ENCODE measurements at regions not wholly inside any gene's neighbourhood (a gene's known extent, or its start where the extent isn't known, plus 50 kb on each side); places are given as distances from the start of the nearest gene placed in this dataset.

DNA sequence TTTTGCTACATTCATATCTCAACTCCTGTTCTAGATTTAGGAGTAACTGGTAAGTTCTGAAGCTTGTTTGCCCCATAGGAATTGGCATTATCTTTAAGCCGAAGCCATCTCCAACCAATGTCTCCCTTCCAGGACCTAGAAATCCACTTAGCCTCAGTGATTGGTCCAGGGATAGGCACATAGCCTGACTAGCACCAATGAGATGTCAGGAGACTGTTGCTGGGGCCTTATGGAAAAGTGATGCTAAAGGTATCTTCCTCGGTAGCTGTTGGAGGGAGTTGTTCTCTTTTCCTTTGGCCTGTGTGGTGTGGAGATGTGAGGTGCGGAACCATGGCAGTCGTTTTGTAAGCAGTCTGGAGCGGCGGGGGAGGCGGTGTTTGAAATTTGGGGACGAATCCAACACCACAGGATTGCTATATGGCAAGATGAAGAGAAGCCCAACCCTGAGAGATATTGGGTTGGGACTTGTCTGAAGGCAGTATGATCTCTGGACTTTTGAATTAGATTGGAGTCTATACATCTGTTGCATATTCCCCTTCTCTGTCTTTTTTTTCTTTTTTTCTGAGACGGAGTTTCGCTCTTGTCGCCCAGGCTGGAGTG is 109.8 kb upstream of the ATP6AP2 start:
- TF ChIP-seq POLR2AphosphoS5 (IDR thresholded peaks at IDR 0.05; ENCODE audit: low read depth, low read length), result no peak
- TF ChIP-seq, protein P1, sequence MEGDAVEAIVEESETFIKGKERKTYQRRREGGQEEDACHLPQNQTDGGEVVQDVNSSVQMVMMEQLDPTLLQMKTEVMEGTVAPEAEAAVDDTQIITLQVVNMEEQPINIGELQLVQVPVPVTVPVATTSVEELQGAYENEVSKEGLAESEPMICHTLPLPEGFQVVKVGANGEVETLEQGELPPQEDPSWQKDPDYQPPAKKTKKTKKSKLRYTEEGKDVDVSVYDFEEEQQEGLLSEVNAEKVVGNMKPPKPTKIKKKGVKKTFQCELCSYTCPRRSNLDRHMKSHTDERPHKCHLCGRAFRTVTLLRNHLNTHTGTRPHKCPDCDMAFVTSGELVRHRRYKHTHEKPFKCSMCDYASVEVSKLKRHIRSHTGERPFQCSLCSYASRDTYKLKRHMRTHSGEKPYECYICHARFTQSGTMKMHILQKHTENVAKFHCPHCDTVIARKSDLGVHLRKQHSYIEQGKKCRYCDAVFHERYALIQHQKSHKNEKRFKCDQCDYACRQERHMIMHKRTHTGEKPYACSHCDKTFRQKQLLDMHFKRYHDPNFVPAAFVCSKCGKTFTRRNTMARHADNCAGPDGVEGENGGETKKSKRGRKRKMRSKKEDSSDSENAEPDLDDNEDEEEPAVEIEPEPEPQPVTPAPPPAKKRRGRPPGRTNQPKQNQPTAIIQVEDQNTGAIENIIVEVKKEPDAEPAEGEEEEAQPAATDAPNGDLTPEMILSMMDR (IDR thresholded peaks at IDR 0.05), result no peak
- no peak for TF ChIP-seq EP300 (IDR thresholded peaks at IDR 0.05; ENCODE audit: borderline replicate concordance in 1 of 2, low read depth in 1 of 2, low read length in 1 of 2)
- TF ChIP-seq GABPA (IDR thresholded peaks at IDR 0.05; ENCODE audit: low read depth), result no peak
- TF ChIP-seq, protein P2, sequence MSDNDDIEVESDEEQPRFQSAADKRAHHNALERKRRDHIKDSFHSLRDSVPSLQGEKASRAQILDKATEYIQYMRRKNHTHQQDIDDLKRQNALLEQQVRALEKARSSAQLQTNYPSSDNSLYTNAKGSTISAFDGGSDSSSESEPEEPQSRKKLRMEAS (IDR thresholded peaks at IDR 0.05; ENCODE audit: low read depth), result no peak

Measured in SK-N-SH (cell line).